HCT116 (cell line): ENCODE measurements at regions not wholly inside any gene's neighbourhood (a gene's known extent, or its start where the extent isn't known, plus 50 kb on each side); places are given as distances from the start of the nearest gene placed in this dataset.

ENCODE experiments used
- ATAC-seq: fragments of 200-7000 bp; cut with Tn5 transposase; 2 replicates; pipeline ENCODE4 v1.9.1; 2020; ENCODE audit warnings: mild to moderate bottlenecking, moderate library complexity
- BruUV-seq: library from RNA; stranded (reverse); fragments of 400-500 nt; replicated peaks from 2 replicates; lab custom pipeline; 2021; lab: Mats Ljungman, UMichigan
- CTCF ChIA-PET: fragments of 300-600 bp; sonication (Branson Sonifier 250); formaldehyde crosslinking; loops from one replicate; lab custom pipeline; 2021; ENCODE audit warnings: antibody characterized with exemption; lab: Charles Lee
- POLR2A ChIA-PET: fragments of 300-600, 350-600 bp; sonication (Branson Sonifier 250); formaldehyde crosslinking; loops from one replicate; lab custom pipeline; 2021; ENCODE audit warnings: antibody characterized with exemption; lab: Charles Lee
- RAD21 ChIA-PET, 2 experiments: fragments of 300-600 bp; sonication (Branson Sonifier 250); formaldehyde crosslinking; loops; one replicate each; lab custom pipeline; 2023; ENCODE audit warnings: low total read pairs in 2 of 2; ENCODE audit not compliant: uncharacterized antibody in 2 of 2, unreplicated experiment in 2 of 2, low non-redundant PET in 1 of 2; lab: Charles Lee
- DNase-seq: peaks from one replicate; pipeline ENCODE4 v3.0.0-alpha.2; 2010; ENCODE audit warnings: low read depth, low spot score
- H2AFZ ChIP-seq: fragments of 200-600 bp; shearing (Covaris generic), sonication (generic); 2 replicates; pipeline ENCODE4 v1.6.1; 2017; ENCODE audit warnings: low read depth, mixed run types, mixed read lengths, antibody characterized with exemption, low read length; ENCODE audit not compliant: poor library complexity, severe bottlenecking
- H3K27ac ChIP-seq: 2 replicates; pipeline ENCODE4 v1.5.1; 2012; ENCODE audit warnings: low read depth, low read length
- H3K27me3 ChIP-seq: fragments of 200-600 bp; sonication (generic); 2 replicates; pipeline ENCODE4 v1.6.1; 2016; ENCODE audit warnings: mixed run types, low read length, mixed read lengths; ENCODE audit not compliant: insufficient read depth
- H3K36me3 ChIP-seq, 2 experiments: fragments of 200-500 bp in 1 of 2; fragments of 200-600 bp in 1 of 2; sonication (Bioruptor generic) in 1 of 2; sonication (generic) in 1 of 2; 2 replicates each; pipeline versions ENCODE4 v1.5.1 to v1.6.1; 2014 to 2016; ENCODE audit warnings: low read length in 2 of 2, inconsistent platforms in 1 of 2, mixed read lengths in 1 of 2, mixed run types in 1 of 2; ENCODE audit not compliant: insufficient read depth in 2 of 2, control insufficient read depth in 1 of 2
- H3K4me1 ChIP-seq, 2 experiments: fragments of 200-600 bp in 1 of 2; sonication (generic) in 1 of 2; 2 replicates each; pipeline versions ENCODE4 v1.5.1 to v1.6.1; 2012 to 2017; ENCODE audit warnings: low read length in 2 of 2, inconsistent platforms in 1 of 2, mild to moderate bottlenecking in 1 of 2, mixed read lengths in 1 of 2, mixed run types in 1 of 2, moderate library complexity in 1 of 2; ENCODE audit not compliant: insufficient read depth in 2 of 2, control insufficient read depth in 1 of 2
- H3K4me2 ChIP-seq: fragments of 200-600 bp; sonication (generic); 2 replicates; pipeline ENCODE4 v1.6.1; 2017; ENCODE audit warnings: mixed run types, low read length, mixed read lengths
- H3K4me3 ChIP-seq, 2 experiments: fragments of 200-600 bp in 1 of 2; sonication (generic) in 1 of 2; replicated peaks in 1 of 2; 2 replicates each; pipeline ENCODE4 v1.5.1; 2011 to 2016; ENCODE audit warnings: low read length in 2 of 2, control low read depth in 1 of 2, low read depth in 1 of 2, mild to moderate bottlenecking in 1 of 2, mixed read lengths in 1 of 2, mixed run types in 1 of 2
- H3K79me2 ChIP-seq: fragments of 200-600 bp; sonication (generic); 2 replicates; pipeline ENCODE4 v1.6.1; 2017; ENCODE audit warnings: mild to moderate bottlenecking, mixed run types, low read length, moderate library complexity, mixed read lengths; ENCODE audit not compliant: insufficient read depth
- H3K9ac ChIP-seq: fragments of 200-600 bp; sonication (generic); 2 replicates; pipeline ENCODE4 v1.6.1; 2016; ENCODE audit warnings: low read length, mixed read lengths
- H3K9me2 ChIP-seq: fragments of 200-600 bp; sonication (generic), shearing (Covaris generic); 2 replicates; pipeline ENCODE4 v1.6.1; 2017; ENCODE audit warnings: mixed run types, mild to moderate bottlenecking, moderate library complexity; ENCODE audit not compliant: insufficient read depth
- H3K9me3 ChIP-seq, 2 experiments: fragments of 200-500 bp in 1 of 2; fragments of 200-600 bp in 1 of 2; sonication (Bioruptor generic) in 1 of 2; sonication (generic) in 1 of 2; 2 replicates each; pipeline ENCODE4 v1.6.1; 2014 to 2017; ENCODE audit warnings: low read length in 2 of 2, mixed read lengths in 2 of 2, inconsistent platforms in 1 of 2, low read depth in 1 of 2, mild to moderate bottlenecking in 1 of 2, mixed run types in 1 of 2, moderate library complexity in 1 of 2; ENCODE audit not compliant: control insufficient read depth in 1 of 2, insufficient read depth in 1 of 2
- H4K20me1 ChIP-seq: fragments of 200-600 bp; sonication (generic), shearing (Covaris generic); 2 replicates; pipeline ENCODE4 v1.6.1; 2017; ENCODE audit warnings: mixed run types, mild to moderate bottlenecking, moderate library complexity; ENCODE audit not compliant: insufficient read depth
- CEBPB ChIP-seq: IDR thresholded peaks from 2 replicates; pipeline ENCODE4 v1.6.1; 2012; ENCODE audit warnings: low read depth
- CTCF ChIP-seq, 3 experiments: fragments of 200-600 bp in 1 of 3; sonication (generic) in 1 of 3; IDR thresholded peaks in 2 of 3; conservative IDR thresholded peaks in 1 of 3; 2 replicates each; pipeline ENCODE4 v1.5.1; 2012 to 2017; ENCODE audit warnings: low read depth in 2 of 3, low read length in 2 of 3, antibody characterized with exemption in 1 of 3, borderline replicate concordance in 1 of 3, control low read depth in 1 of 3, mild to moderate bottlenecking in 1 of 3, mixed read lengths in 1 of 3, mixed run types in 1 of 3, moderate library complexity in 1 of 3; ENCODE audit not compliant: insufficient read depth in 1 of 3
- EGR1 ChIP-seq: IDR thresholded peaks from 2 replicates; pipeline ENCODE4 v1.6.1; 2012; ENCODE audit warnings: low read depth
- EZH2 ChIP-seq: fragments of 200-600 bp; sonication (generic); IDR thresholded peaks from 2 replicates; pipeline ENCODE4 v1.6.1; 2017; ENCODE audit warnings: antibody characterized with exemption, mixed run types
- EZH2phosphoT487 ChIP-seq: fragments of 200-600 bp; IDR thresholded peaks from 2 replicates; pipeline ENCODE4 v1.6.1; 2018; ENCODE audit warnings: antibody characterized with exemption, borderline replicate concordance
- FOSL1 ChIP-seq: IDR thresholded peaks from 2 replicates; pipeline ENCODE4 v1.6.1; 2012; ENCODE audit warnings: low read depth
- JUND ChIP-seq: IDR thresholded peaks from 2 replicates; pipeline ENCODE4 v1.6.1; 2012
- MAX ChIP-seq: IDR thresholded peaks from 2 replicates; pipeline ENCODE4 v1.6.1; 2012
- POLR2AphosphoS5 ChIP-seq: IDR thresholded peaks from 2 replicates; pipeline ENCODE4 v1.6.1; 2011; ENCODE audit warnings: mild to moderate bottlenecking, low read depth, low read length, moderate library complexity
- RAD21 ChIP-seq: IDR thresholded peaks from 2 replicates; pipeline ENCODE4 v1.6.1; 2012; ENCODE audit warnings: low read depth, mild to moderate bottlenecking
- SIN3A ChIP-seq: IDR thresholded peaks from 2 replicates; pipeline ENCODE4 v1.6.1; 2012; ENCODE audit warnings: low read depth
- SP1 ChIP-seq: IDR thresholded peaks from 2 replicates; pipeline ENCODE4 v1.6.1; 2012; ENCODE audit warnings: low read depth
- ZBTB33 ChIP-seq: IDR thresholded peaks from 2 replicates; pipeline ENCODE4 v1.6.1; 2011; ENCODE audit warnings: mild to moderate bottlenecking, low read length, moderate library complexity; ENCODE audit not compliant: insufficient replicate concordance; ENCODE audit errors: extremely low read depth
- ZFX ChIP-seq: fragments of 450-650 bp; IDR thresholded peaks from 2 replicates; pipeline ENCODE4 v1.6.1; 2017
- ZNF274 ChIP-seq: fragments of 200-500 bp; sonication (Bioruptor generic); IDR thresholded peaks from 2 replicates; pipeline ENCODE4 v1.6.1; 2014; ENCODE audit warnings: mild to moderate bottlenecking, low read depth, low read length, inconsistent platforms
- intact Hi-C: fragments of 100-400 bp; cut with micrococcal nuclease; formaldehyde crosslinking; loops from 2 replicates; pipeline ENCODE4 v1.10.0; 2022

GRCh38 chr1:25073640-25074270 lies 143.7 kb upstream of the RUNX3 start:
- Histone ChIP-seq H3K9me3 (no peaks in the 10 kb centered on the region), H3K27me3 (no peaks in the 10 kb centered on the region), H4K20me1 (no peaks in the 10 kb centered on the region), H3K4me3 (no peak overlapping the region), H2AFZ (no peak overlapping the region), H3K4me1 (no peaks in the 10 kb centered on the region), H3K9ac (no peak overlapping the region), H3K9me2 (no peaks in the 10 kb centered on the region), H3K79me2 (no peaks in the 10 kb centered on the region), H3K36me3 (no peaks in the 10 kb centered on the region), H3K27ac (no peak overlapping the region), H3K4me2 (no peak overlapping the region)
- CTCF ChIA-PET, result no interaction called here
- RAD21 ChIA-PET, result no interaction called here
- ATAC-seq (no peak), DNase-seq (no peak)
- TF ChIP-seq ZBTB33 (no peak), RAD21 (no peak), ZNF274 (no peak), EZH2phosphoT487 (no peak), EZH2 (no peak), FOSL1 (no peak), SIN3A (no peak), JUND (no peak), CEBPB (no peak), EGR1 (no peak)
- POLR2A ChIA-PET, result no interaction called here
- intact Hi-C loops, result no loop called here
- no TSS peak for BruUV-seq

GRCh38 chr1:25072461-25072860 lies 142.4 kb upstream of the RUNX3 start:
- no peak overlapping the region for H3K4me2 ChIP-seq
- intact Hi-C loops, result no loop called here
- no peaks in the 10 kb centered on the region for H3K79me2 ChIP-seq
- ATAC-seq (no peak), DNase-seq (no peak)
- ChIA-PET CTCF (no interaction called here), POLR2A (no interaction called here), RAD21 (no interaction called here)
- H3K9ac ChIP-seq, result no peak overlapping the region
- no peaks in the 10 kb centered on the region for H4K20me1 ChIP-seq
- H3K4me1 ChIP-seq, result no peaks in the 10 kb centered on the region
- no peaks in the 10 kb centered on the region for H3K27me3 ChIP-seq
- no peaks in the 10 kb centered on the region for H3K9me2 ChIP-seq
- H2AFZ ChIP-seq, result no peak overlapping the region
- no TSS peak for BruUV-seq
- H3K27ac ChIP-seq, result no peak overlapping the region
- H3K36me3 ChIP-seq, result no peaks in the 10 kb centered on the region
- H3K4me3 ChIP-seq, result no peak overlapping the region
- no peaks in the 10 kb centered on the region for H3K9me3 ChIP-seq
- no peak for TF ChIP-seq POLR2AphosphoS5
- TF ChIP-seq MAX, result no peak
- no peak for TF ChIP-seq ZBTB33
- TF ChIP-seq EZH2, result no peak
- no peak for TF ChIP-seq FOSL1
- no peak for TF ChIP-seq SP1
- no peak for TF ChIP-seq EGR1
- no peak for TF ChIP-seq CTCF (IDR thresholded peaks at IDR 0.05 in 2 of 3, conservative IDR thresholded peaks at IDR 0.05 in 1 of 3; ENCODE audit: borderline replicate concordance in 1 of 3, insufficient read depth in 1 of 3, low read depth in 2 of 3, low read length in 2 of 3)
- TF ChIP-seq ZFX, result no peak
- no peak for TF ChIP-seq RAD21
- TF ChIP-seq SIN3A, result no peak
